Activated T-helper 1 cell treated with anti-CD3 and anti-CD28 coated beads, Interleukin-2, amount 50 U/mL, for 16 hours (primary cell): ENCODE measurements at regions not wholly inside any gene's neighbourhood (a gene's known extent, or its start where the extent isn't known, plus 50 kb on each side); places are given as distances from the start of the nearest gene placed in this dataset.

ENCODE experiments used
- DNase-seq, 2 donors: peaks; one replicate each; pipeline ENCODE4 v3.0.0-alpha.2; 2020; ENCODE audit warnings: low read depth in 1 of 2, low spot score in 1 of 2

DNA sequence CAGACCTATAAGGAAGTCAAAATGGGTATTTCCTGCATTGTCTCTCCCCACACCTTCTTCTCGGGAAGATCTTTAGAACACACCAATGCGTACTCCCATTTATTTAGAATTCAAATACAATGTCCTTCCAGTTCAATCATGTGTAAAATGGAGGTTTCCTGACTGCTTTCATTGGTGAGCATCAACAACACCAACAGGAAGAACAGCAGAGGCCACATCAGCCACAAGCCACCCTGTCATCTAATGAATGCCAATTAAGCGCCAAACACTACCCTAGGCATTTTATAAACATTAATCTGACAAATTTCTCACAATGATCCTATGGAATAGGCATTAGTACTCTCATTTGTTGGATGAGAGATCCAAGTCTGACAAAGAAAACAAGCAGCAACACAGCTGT is 68.4 kb upstream of the SMLR1 start:
- DNase-seq, result no peak

DNA sequence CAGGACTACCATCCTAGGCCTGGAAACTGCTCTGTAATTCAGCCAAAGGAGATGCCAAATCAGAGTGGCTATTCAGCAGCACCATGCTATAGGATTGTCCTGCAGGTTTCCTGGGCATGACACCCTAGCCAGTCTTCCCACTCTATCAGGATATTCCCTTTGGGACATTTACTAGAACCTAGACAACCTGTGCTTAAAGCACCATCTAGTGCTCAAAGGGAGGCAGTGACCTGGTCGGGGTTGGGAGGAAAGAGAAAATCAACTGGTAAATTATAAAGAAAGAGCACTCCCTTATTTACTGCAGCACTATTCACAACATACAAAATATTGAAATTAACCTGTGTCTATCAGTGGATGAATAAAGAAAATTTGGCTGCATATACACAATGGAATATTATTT is 67.2 kb upstream of the SMLR1 start:
- DNase-seq, result no peak

DNA sequence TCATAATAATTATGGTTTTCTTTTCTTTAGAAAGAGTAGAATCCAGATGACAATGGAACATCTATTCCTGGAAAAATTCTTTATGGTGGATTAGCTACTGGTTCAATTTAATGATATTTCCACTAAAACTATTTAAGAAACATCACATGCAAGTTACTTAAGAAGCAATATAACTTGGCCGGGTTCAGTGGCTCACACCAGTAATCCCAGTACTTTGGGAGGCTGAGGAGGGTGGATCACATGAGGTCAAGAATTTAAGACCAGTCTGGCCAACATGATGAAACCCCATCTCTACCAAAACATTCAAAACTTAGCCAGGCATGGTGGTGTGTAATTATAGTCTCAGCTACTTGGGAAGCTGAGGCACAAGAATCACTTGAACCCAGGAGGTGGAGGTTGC is 65.9 kb upstream of the SMLR1 start:
- no peak for DNase-seq

DNA sequence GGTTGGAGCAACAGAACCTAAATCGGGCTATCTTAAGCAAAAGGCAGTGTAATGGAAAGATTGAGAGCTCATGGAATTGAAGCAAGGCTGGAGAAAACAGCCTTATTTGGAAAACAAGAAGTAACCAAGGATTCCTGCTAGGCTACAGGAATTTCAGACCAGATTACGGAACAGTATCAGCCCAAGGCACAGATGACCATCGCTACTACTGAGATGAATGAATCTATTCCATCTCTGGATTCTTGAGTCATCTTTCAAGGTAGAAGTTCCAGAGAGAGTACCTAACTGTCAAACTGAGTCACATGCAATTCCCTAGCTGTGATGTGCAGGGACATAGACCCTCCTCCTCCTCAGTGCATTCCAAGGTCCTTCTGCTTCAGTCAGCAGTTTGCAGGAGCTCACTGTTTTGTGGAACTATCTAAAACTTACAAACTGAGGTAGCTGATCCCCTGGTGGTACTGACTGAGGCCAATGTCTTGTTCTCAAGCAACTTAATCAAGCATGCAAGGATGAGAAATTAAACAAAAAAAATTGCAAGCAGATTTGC is 62.0 kb upstream of the SMLR1 start:
- no peak for DNase-seq

DNA sequence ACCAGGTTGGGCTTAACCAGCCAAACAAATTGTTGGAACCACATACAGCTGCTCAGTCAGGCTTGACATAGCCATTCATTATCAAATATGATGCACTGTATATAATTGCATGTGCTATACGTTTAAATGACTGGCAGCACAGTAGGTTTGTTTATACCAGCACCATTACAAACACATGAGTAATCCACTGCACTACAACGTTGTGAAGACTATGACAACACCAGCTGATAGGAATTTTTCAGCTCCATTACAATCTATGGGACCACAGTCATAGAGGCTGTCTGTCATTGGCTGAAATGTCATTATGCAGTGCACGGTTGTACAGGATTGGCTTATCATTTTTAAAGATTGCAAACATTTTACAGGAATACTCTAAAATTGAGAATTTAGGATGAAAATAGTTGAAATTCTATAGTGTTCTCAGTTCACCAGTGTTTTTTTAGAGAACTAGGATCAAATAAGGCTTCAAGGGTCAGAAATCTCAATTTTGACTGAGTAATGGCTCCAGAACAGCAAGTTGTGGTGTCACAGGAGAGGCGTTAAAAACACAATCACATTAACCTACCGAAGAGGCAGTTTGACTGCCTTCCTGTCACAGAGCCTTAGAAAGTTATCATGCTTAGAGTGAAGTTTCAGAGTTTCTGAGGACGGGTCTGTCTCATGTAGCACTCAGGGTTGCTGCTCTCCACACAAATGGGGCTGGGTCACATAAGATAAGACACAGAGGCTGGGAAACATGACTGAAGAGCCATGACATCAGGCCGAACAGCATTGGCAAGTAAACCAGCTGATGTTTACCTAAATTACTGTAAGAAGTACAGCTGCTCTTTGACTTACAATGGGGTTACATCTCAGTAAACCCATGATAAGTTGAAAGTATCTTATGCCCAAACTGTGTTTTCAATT is 60.7 kb upstream of the SMLR1 start:
- no peak for DNase-seq

DNA sequence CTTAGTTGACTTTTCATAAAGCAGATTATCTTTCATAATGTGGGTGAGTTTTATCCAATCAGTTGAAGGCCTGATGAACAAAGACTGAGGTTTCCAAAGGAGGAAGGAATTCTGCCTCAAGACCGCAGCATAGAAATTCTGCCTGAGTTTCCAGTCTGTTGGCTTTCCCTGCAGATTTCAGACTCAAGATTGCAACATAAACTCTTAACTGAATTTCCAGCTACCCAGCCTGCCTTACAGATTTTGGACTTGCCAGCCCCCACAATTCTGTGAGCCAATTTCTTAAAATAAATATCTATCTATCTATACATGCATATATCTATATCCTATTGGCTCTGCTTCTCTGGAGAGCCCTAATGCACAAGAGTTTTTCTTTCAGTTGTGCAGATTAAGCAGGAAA is 57.3 kb upstream of the SMLR1 start:
- DNase-seq, result no peak

DNA sequence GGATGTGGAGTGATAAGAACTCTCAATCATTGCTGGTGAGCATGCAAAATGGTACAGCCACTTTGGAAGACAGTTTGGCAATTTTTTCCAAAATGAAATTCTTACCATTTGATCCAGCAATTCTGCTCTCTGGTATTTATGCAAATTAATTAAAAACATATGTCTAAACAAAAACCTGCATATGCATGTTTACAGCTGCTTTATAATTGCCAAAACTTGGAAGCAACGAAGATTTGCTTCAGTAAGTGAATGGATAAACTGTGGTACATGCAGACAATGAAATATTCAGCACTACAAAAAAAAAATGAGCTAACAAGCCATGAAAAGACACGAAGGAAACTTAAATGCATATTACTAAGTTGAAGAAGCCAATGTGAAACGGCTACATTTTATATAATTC is 55.5 kb upstream of the SMLR1 start:
- DNase-seq, result no peak

DNA sequence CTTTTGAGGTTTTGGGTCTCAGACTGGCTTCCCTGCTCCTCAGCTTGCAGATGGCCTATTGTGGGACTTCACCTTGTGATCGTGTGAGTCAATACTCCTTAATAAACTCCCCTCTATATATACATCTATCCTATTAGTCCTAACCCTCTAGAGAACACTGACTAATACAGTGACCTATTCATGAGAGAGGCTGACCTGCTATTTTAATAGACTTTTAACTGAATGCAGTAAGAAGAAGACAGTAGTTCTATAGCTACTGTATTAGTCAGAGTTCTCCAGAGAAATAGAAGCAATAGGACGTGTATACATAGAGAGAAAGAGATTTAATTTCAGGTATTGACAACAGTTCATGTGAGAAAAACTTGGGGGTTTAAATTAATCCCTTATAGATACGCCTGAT is 53.3 kb upstream of the SMLR1 start:
- DNase-seq, result no peak

DNA sequence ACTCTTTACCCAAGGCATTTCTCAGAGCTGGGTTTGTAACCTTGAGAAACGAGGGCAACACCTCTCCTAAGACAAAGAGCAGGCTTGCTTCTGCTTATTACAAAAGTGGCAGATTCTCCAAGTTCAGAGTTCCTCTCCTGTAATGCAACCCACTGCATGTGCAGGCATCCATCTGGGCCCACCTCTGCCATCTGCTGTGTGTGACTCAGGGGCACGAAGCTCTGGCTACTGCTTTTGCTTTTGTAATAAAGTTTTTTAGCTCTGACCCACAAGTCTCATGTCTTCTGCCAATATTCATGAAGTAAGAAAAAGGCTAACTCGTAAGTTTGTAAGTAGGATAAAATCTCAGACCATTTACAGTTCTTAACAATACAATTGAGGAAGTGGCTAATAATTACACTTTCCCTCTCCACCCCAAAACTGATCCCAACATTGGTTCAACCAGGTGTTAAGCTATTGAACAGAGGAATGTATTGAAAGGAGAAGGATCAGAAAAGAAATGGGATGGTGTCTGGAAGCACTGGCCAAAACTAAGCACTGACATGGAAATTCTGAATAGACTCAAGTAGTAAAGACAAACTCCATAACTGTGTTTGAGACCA is 51.7 kb upstream of the SMLR1 start:
- no peak for DNase-seq

DNA sequence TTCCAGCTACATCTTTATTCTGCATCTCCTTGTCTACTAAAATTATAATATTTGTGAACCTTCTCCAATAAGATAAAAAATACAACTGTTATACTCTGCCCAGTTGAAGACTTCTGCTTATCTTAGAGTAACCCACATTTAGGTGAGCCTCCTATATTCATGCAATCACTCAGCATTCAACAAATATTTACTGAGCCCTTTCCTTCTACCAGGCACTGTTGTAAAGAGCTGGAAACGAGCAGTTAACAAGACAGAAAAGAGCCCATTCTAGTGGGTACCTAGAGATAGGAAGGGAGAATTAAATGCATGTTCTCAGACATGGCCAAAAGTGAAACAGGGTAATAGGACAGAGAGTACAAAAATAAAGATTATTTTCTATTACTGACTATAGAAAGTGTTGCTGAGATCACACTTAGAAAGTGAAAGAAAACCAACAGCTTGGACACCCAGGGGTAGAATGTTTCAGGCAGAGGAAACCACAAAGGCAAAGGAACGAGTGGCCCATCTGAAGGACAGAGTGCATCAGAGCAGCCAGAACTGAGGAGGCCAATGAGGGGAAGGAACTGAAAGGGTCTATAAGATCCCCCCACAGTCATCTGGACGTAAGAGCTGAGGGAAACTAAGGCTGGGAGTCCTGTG is 50.8 kb upstream of the SMLR1 start:
- DNase-seq, result no peak
